Common myeloid progenitor, CD34-positive (primary cell): ENCODE measurements at regions not wholly inside any gene's neighbourhood (a gene's known extent, or its start where the extent isn't known, plus 50 kb on each side); places are given as distances from the start of the nearest gene placed in this dataset.

Experiments used
- CTCF ChIA-PET: fragments of 350-600 bp; sonication (Branson Sonifier 250); formaldehyde crosslinking; loops from one replicate; lab custom pipeline; 2021; ENCODE audit warnings: antibody characterized with exemption; lab: Charles Lee
- POLR2A ChIA-PET: fragments of 350-600 bp; sonication (Branson Sonifier 250); formaldehyde crosslinking; loops from one replicate; lab custom pipeline; 2021; ENCODE audit warnings: antibody characterized with exemption; lab: Charles Lee
- DNase-seq, 3 donors: peaks; one replicate each; pipeline versions ENCODE4 v3.0.0 to v3.0.0-alpha.2; 2013
- H3K27ac ChIP-seq, 2 experiments: 1 replicate in 1 of 2; 2 replicates in 1 of 2; pipeline ENCODE4 v1.7.0; 2013; ENCODE audit warnings: inconsistent platforms in 2 of 2, low read length in 2 of 2, mild to moderate bottlenecking in 2 of 2, low read depth in 1 of 2, moderate library complexity in 1 of 2; ENCODE audit not compliant: severe bottlenecking in 2 of 2, insufficient read depth in 1 of 2, poor library complexity in 1 of 2
- H3K27me3 ChIP-seq, 5 experiments: replicated peaks in 2 of 5; 1 replicate in 3 of 5; 2 replicates in 2 of 5; pipeline versions ENCODE4 v1.6.1 to v1.7.0; 2013; ENCODE audit warnings: low read length in 4 of 5, mild to moderate bottlenecking in 2 of 5, moderate library complexity in 2 of 5, inconsistent platforms in 1 of 5; ENCODE audit not compliant: insufficient read depth in 5 of 5, control insufficient read depth in 4 of 5
- H3K36me3 ChIP-seq, 4 experiments: 1 replicate in 2 of 4; 2 replicates in 2 of 4; pipeline versions ENCODE4 v1.6.1 to v1.7.0; 2013; ENCODE audit warnings: low read length in 3 of 4, control low read depth in 1 of 4, mild to moderate bottlenecking in 1 of 4; ENCODE audit not compliant: control insufficient read depth in 4 of 4, insufficient read depth in 4 of 4
- H3K4me1 ChIP-seq, 4 experiments: 1 replicate in 3 of 4; 2 replicates in 1 of 4; pipeline versions ENCODE4 v1.6.1 to v1.7.1; 2013; ENCODE audit warnings: low read length in 3 of 4, mild to moderate bottlenecking in 3 of 4, control low read depth in 1 of 4, inconsistent platforms in 1 of 4, moderate library complexity in 1 of 4; ENCODE audit not compliant: control insufficient read depth in 4 of 4, insufficient read depth in 4 of 4; ENCODE audit errors: control extremely low read depth in 1 of 4
- H3K4me3 ChIP-seq, 7 experiments: 1 replicate in 4 of 7; 2 replicates in 3 of 7; pipeline versions ENCODE4 v1.5.1 to v1.7.0; 2013; ENCODE audit warnings: mild to moderate bottlenecking in 7 of 7, low read length in 6 of 7, moderate library complexity in 6 of 7, inconsistent platforms in 2 of 7, low read depth in 2 of 7, control low read depth in 1 of 7; ENCODE audit not compliant: insufficient read depth in 4 of 7, control insufficient read depth in 1 of 7; ENCODE audit errors: extremely low read depth in 1 of 7
- H3K9me3 ChIP-seq, 5 experiments: 1 replicate in 4 of 5; 2 replicates in 1 of 5; pipeline versions ENCODE4 v1.6.1 to v1.7.1; 2013; ENCODE audit warnings: low read length in 4 of 5, mild to moderate bottlenecking in 2 of 5, inconsistent platforms in 1 of 5, low read depth in 1 of 5, moderate library complexity in 1 of 5; ENCODE audit not compliant: control insufficient read depth in 4 of 5, insufficient read depth in 2 of 5; ENCODE audit errors: control extremely low read depth in 1 of 5
- WGBS: methylation state at CpG from one replicate; pipeline ENCODE4 v1.1.5; 2013; ENCODE audit not compliant: insufficient coverage; 5-methylcytosine and 5-hydroxymethylcytosine counted together

- no peaks in the 10 kb centered on the region for H3K36me3 ChIP-seq
- ChIA-PET POLR2A (no interaction called here), CTCF (no interaction called here)
- H3K27me3 ChIP-seq: no peaks in the 10 kb centered on the region
- no peaks in the 10 kb centered on the region for H3K4me1 ChIP-seq
- no peak overlapping the region for H3K4me3 ChIP-seq
- WGBS: 100% methylated on average over 1 of the region's 3 CpGs
- peaks cover 0 to 5% (median 0%) of the 10 kb centered on the region in 5 experiments for H3K9me3 ChIP-seq
- no peak overlapping the region for H3K27ac ChIP-seq
- no peak for DNase-seq
Observed at GRCh38 chr12:83769151-83769550, 1082.4 kb downstream of the TMTC2 start.

- H3K27ac ChIP-seq: no peak overlapping the region
- POLR2A ChIA-PET: no interaction called here
- H3K36me3 ChIP-seq: no peaks in the 10 kb centered on the region
- no peaks in the 10 kb centered on the region for H3K4me1 ChIP-seq
- 83% methylated on average over 1 of the region's 1 CpG for WGBS
- no peak overlapping the region for H3K4me3 ChIP-seq
- DNase-seq: no peak
- peaks cover 0 to 3% (median 0%) of the 10 kb centered on the region in 5 experiments for H3K9me3 ChIP-seq
- CTCF ChIA-PET: no interaction called here
- H3K27me3 ChIP-seq: no peaks in the 10 kb centered on the region
Observed at GRCh38 chr12:83767723-83768122, 1081.0 kb downstream of the TMTC2 start.

GRCh38 chr12:83763425-83763824, 1076.7 kb downstream of the TMTC2 start:
- Histone ChIP-seq H3K27ac (no peak overlapping the region), H3K9me3 (no peaks in the 10 kb centered on the region), H3K4me1 (no peaks in the 10 kb centered on the region), H3K27me3 (no peaks in the 10 kb centered on the region), H3K36me3 (no peaks in the 10 kb centered on the region), H3K4me3 (no peak overlapping the region)
- WGBS: 100% methylated on average over 2 of the region's 6 CpGs
- DNase-seq: no peak
- ChIA-PET CTCF (no interaction called here), POLR2A (no interaction called here)

- CTCF ChIA-PET: no interaction called here
- no peaks in the 10 kb centered on the region for H3K27me3 ChIP-seq
- H3K9me3 ChIP-seq: no peaks in the 10 kb centered on the region
- H3K4me3 ChIP-seq: no peak overlapping the region
- no peak for DNase-seq
- POLR2A ChIA-PET: no interaction called here
- H3K4me1 ChIP-seq: no peaks in the 10 kb centered on the region
- no peaks in the 10 kb centered on the region for H3K36me3 ChIP-seq
- H3K27ac ChIP-seq: no peak overlapping the region
- whole genome bisulfite sequencing: no CpG with 5 or more reads among the region's 2 CpGs
Observed at GRCh38 chr12:83759906-83760305, 1073.2 kb downstream of the TMTC2 start.

- H3K4me1 ChIP-seq: no peaks in the 10 kb centered on the region
- WGBS: no CpG with 5 or more reads among the region's 5 CpGs
- CTCF ChIA-PET: no interaction called here
Observed at GRCh38 chr12:83758888-83759631, 1072.4 kb downstream of the TMTC2 start.

GRCh38 chr12:83753904-83754303, 1067.2 kb downstream of the TMTC2 start:
- Histone ChIP-seq H3K27ac (no peak overlapping the region), H3K4me1 (no peaks in the 10 kb centered on the region), H3K4me3 (no peak overlapping the region), H3K27me3 (no peaks in the 10 kb centered on the region), H3K9me3 (no peaks in the 10 kb centered on the region), H3K36me3 (no peaks in the 10 kb centered on the region)
- DNase-seq: no peak
- ChIA-PET CTCF (no interaction called here), POLR2A (no interaction called here)
- WGBS: no CpG with 5 or more reads among the region's 1 CpG

More at GRCh38 chr12:83758888-83759631, 1072.4 kb downstream of the TMTC2 start:
- POLR2A ChIA-PET: no interaction called here
- Histone ChIP-seq H3K9me3 (no peaks in the 10 kb centered on the region), H3K36me3 (no peaks in the 10 kb centered on the region), H3K27ac (no peak overlapping the region), H3K27me3 (no peaks in the 10 kb centered on the region), H3K4me3 (no peak overlapping the region)
- DNase-seq: no peak

GRCh38 chr12:83753205-83753604, 1066.5 kb downstream of the TMTC2 start:
- no CpG with 5 or more reads among the region's 3 CpGs for WGBS
- Histone ChIP-seq H3K27me3 (no peaks in the 10 kb centered on the region), H3K4me1 (no peaks in the 10 kb centered on the region), H3K27ac (no peak overlapping the region), H3K9me3 (no peaks in the 10 kb centered on the region), H3K4me3 (no peak overlapping the region), H3K36me3 (no peaks in the 10 kb centered on the region)
- POLR2A ChIA-PET: no interaction called here
- CTCF ChIA-PET: no interaction called here
- DNase-seq: no peak
